Stimulated activated CD8-positive, alpha-beta memory T cell treated with anti-CD3 and anti-CD28 coated beads, Interleukin-12 subunit alpha, Interleukin-12 subunit beta, amount 100 ng/mL, for 24 hours (primary cell): ENCODE measurements at regions not wholly inside any gene's neighbourhood (a gene's known extent, or its start where the extent isn't known, plus 50 kb on each side); places are given as distances from the start of the nearest gene placed in this dataset.

Experiments used
- DNase-seq: peaks from one replicate; pipeline ENCODE4 v3.0.0-alpha.2; 2020; ENCODE audit errors: extremely low read depth

GRCh38 chr2:177059293-177059692 lies 153.3 kb upstream of the HNRNPA3 start:
- DNase-seq, result no peak

GRCh38 chr2:177063331-177063730 lies 149.3 kb upstream of the HNRNPA3 start:
- DNase-seq, result no peak

DNA sequence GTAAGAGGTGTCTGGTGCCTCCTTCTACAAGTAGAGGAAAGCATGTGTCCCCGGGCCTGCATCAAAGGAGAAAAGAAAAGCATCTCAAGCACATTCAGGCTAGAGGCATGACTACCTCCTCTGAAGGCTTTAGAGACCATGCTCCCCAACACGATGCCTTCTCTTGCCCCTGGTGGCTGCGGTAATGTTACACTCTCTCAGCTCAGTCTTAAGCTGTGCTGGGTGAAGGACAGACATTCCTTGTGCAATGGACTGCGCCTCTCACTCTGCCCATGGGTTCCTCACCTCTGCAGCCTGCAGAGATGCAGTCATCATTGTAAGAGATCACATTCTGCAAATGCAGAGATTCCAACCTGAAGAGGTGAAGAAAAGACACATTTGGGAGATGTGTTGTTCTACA lies 148.2 kb upstream of the HNRNPA3 start:
- no peak for DNase-seq

DNA sequence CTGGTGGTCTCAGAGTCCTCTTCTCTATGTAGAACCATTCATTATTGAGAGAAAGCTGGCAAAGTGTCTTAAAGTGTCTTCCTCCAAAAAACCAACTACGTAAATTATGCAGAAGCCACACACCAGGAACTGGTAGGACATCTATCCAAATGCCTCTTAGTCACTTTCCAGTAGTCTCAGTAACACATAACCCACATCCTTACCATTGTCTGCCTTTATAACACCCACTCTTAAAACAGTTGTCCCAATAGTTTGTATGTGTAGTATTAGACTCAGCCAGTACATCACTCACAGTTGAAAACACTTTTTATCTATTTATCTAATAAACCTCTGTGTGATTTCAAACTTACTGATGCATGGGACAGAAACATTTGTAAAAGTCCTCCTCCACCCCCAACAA lies 143.6 kb upstream of the HNRNPA3 start:
- no peak for DNase-seq

DNA sequence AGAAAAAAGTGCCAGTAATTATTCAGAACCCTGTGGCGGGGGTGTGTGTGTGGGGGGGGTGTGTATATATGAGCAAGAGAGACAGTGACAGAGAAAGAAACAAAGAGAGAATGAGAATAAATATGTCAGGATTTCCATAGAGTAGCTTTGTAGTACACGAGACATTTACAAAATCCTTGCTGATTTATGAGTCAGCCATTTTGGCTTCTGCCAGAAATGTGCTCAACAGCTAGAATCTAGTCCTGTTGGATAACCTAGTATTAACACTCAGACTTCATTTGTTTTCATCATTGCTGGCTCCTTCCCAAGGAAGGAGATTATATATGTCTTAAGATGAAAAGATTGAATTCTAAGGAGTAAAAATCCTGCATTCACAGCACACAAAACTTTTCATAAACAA lies 140.5 kb upstream of the HNRNPA3 start:
- DNase-seq, result no peak

DNA sequence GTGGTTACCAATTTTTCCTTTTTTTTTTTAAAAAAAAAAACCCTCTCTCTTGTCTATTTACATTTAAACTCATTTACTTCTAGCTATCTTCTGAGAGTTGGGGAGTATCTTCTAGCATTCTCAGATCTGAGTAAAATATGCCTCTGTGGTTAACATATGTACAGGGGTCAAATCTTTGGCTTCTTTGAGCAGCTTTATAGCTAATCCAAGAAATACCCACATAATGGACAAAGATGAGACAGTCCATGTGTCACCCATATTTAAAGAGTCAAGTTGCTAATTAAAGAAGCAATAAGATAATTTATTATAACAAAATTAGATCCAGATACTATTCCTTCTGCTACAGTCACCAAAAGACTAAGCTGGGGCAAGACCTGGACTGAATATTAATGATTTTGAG lies 139.0 kb upstream of the HNRNPA3 start:
- no peak for DNase-seq

DNA sequence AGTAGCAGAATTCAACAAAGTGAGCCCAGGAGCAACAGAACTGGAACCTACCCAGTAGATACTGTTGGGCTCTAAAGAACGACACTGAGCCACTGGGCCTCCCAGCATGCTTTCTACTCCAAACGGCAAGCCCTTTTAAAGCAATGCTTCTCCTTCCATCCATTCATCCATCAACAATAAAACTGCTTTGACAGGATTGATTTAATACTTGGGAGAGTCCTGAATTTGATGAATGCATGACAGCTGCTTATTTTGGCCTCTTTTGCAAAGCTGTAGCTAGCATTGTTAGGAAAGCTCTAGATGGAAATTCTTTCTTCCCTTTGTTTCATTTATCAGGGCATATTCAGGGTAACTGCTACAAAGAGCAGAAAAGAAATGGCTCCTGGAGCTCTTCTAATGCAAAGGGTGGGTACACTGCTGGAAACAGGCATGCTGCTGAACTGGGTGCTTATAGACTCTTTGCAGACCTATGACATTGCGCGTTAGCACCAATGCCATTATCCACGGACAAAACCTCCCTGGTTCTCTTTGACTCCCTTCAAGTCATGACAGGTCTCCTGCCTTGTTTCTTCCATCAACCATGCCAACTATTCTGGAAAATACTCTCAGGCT lies 138.4 kb upstream of the HNRNPA3 start:
- no peak for DNase-seq

- DNase-seq, result no peak
These were observed 137.3 kb upstream of the HNRNPA3 start for GRCh38 chr2:177075254-177075653.

DNA sequence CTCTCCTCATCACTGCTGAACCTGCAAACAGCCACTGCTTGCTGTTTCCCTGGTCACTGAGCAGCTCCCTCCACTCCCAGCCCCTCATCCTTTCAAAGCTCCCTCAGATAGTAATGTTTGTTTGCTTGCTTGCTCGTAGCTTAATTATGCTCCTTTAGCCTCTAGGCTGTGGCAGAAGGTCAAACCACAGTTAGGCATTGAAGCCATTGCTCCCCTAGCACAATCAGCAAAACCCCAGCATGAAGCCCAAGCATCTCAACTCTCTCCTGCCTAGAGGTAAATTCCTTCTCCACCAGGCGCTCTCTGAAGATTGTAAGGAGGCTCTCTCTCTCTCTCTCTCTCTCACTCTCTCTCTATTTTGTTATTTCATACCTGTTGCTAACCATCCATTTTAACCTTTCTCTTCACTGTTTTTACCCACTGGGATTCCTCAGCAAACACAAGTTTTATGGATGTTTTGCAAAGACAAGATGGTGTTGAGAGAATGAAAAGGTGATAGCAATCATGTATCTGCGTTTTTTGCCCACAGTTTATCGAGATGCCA lies 135.9 kb upstream of the HNRNPA3 start:
- DNase-seq, result no peak

DNA sequence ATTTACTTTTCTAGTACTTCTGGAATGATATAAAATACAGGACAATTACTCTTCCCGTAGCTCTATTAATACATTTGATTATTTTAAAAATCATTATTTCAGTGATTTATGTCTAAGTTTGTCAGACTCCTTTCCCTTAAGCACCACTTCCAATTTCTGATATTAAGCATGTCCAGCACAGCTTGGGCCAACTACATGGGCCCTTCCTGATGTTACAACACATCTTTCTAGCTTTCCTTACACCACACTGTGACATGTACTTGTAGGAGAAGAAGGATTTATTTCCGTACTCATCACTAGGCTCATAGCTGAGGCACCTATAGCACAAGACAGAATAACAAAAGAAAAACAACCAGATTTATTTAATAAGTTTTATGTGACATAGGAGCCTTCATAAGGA lies 134.8 kb upstream of the HNRNPA3 start:
- no peak for DNase-seq

GRCh38 chr2:177078416-177078815 lies 134.2 kb upstream of the HNRNPA3 start:
- DNase-seq, result no peak

DNA sequence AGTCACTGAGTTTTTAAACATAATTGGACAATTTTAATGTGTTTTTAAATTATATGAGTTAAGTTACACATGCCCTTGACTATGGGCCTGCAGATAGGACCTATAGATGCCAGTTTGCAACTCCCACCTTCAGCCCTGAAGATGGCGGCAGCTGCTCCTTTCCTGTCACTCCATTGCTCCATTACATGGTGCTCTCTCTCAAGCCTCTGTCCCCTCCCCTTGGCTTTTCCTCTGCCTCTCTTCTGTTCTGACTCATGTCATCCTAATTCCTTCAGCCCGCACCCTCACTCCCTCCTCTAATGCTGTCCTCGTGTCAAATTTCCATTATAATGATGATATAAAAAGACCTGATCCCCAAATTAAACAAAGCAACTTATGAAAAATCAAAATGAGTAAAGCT lies 133.7 kb upstream of the HNRNPA3 start:
- no peak for DNase-seq

DNA sequence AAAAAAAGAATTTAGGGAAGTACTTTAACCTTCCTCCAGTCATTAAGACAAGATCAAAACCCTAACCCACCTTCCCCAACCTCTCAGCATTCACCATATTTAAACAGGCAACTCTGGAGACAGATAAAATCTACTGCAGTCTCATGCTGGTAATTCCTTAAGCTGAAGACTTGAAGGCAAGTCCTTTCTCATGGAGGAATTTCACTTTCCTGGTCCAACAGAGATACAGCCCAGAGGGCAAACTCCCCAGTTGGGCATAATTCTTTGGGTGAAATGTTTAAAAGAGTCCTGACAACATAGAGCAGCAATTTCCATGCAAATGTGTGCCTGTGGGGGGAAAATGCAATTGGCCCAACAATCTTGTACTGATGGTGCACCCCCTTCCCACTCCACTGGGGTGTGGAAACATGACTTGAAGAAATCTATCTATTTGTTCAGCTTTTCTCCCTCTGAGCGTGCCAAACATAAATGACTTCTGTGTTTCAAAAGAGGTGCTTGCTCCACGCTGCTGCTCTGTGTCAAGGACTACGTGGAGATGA lies 131.8 kb upstream of the HNRNPA3 start:
- DNase-seq, result no peak

DNA sequence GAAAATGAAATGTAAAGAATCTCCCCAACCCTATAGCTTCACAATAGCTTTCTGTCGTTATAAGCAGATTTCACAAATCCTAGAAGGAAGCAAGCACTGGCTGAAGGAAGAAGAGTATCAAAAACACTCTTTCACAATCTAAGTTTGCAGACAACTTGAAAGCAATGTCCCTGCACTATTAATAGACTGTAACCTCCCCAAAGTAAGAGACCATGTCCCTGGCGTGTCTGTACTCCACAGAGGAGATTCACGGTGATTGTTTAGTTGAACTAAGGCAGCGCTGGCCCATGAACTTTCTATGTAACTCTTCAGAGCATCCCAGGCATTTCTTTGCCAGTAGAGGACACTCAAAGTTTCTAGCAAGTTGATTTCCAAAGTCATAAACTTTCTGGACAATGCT lies 128.0 kb upstream of the HNRNPA3 start:
- DNase-seq, result no peak

GRCh38 chr2:177088529-177088928 lies 124.1 kb upstream of the HNRNPA3 start:
- DNase-seq, result no peak

DNA sequence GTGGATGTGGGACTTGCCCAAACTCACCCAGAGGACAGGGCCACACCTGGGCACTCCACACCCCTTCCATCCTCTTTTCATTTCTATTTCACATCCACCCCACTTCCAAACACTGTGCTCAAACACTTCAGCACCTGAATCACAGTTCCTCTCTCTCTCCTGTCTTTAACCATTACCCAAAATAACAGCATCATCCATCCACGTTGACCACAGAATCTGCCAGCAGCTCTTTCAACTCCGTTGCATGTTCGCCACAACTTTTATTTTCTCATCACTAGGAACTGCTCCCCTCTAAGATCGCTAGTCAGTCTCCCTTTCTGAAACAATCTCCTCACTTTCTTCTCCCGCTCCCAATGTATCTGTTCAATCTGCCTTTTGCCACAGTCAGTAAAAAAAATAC lies 121.6 kb upstream of the HNRNPA3 start:
- DNase-seq, result no peak

DNA sequence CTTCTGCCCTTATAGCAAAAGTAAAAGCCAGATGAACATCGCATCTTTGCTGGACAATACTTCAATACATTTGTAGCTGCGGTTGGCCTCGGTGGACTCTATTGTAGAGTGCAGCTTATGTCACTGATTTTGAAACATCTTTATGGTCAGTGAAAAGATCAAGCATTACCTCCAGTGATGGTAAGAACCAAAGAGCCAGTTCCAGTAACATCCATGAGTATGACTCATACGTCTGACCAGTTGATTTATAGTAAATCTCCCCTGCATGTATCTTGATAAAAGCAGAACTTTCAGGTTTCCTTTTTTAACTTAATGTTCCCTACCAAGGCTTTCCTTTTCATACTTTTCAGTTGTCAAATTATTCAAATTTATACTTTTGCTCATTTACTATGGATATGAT lies 119.2 kb upstream of the HNRNPA3 start:
- DNase-seq, result no peak

DNA sequence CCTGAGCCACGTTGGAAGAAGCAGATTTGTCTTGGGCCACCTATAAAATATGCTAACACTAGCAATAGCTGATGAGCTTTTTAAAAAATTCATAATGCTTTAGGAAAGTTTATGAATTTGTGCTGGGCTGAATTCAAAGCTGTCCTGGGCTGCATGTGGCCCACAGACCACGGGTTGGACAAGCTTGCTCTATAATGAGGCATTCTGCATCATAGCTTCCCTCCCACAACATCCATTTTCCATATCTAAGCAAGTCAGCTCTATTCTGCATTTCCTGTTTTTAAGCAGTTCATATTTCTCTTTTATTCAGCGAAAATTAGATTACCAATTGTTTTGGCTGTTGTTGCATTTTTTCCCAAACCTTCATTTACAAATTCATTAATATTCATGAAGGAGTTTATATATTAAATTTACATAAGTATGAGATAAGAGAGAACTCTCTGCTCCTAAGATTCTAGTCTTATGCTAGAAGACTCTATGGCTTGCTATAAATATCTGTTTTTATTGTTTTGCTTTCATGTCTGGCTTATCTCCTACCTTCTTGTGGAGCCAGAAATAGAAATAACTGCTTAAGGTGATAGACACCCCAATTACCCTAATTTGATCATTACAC lies 114.5 kb upstream of the HNRNPA3 start:
- DNase-seq, result no peak

DNA sequence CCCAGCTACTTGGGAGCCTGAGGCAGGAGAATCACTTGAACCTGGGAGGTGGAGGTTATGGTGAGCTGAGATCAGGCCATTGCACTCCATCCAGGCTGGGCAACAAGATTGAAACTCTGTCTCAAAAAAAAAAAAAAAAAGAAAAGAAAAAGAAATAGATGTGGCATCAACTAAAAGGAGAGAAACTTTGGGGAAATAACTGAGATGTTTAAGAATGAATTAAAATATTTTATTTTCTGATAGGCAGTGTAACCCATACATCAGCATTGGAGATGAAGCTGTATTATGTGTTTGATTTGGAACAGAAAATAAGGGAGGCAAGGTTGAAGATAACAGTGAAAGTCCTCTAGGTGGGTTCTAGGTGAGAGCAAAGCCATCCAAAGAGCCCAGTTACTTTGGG lies 110.7 kb upstream of the HNRNPA3 start:
- no peak for DNase-seq

DNA sequence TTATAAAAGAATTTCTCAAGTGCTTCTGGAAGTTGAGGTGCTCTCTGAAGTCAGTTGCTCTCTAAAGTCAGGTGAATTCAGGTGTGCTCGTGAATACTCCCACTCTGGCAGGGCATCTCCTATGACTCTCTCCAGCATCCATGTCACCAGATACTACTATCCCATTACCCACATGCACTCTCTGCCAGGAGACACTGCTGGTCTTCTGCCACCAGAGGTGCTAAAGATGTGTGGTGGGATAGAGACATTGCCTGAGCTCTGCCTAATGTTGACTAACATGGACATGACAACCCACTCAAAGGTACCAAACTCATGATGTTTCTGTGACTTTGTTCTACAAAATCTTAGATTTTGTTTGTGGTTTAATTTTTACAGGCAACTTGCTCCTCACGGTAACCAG lies 106.4 kb upstream of the HNRNPA3 start:
- no peak for DNase-seq

- DNase-seq, result no peak
These were observed 103.7 kb upstream of the HNRNPA3 start for GRCh38 chr2:177108890-177109289.

DNA sequence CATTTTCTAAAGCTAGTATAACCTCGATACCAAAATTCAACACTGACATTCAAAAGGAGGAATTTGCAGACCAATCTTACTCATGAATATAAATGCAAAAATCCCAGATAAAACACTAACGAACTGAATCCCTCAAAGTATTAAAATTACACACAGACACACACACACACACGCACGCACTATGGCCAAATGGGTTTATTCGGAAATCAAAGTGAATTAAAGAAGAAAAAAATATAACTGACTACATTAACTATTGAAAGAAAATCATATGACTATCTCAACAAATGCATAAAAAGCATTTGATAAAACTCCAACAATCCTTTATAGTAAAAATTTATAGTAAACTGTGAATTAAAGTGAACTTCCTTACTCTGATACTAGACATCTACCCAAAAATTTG lies 97.9 kb upstream of the HNRNPA3 start:
- no peak for DNase-seq

GRCh38 chr2:177117755-177118154 lies 94.8 kb upstream of the HNRNPA3 start:
- DNase-seq, result no peak

DNA sequence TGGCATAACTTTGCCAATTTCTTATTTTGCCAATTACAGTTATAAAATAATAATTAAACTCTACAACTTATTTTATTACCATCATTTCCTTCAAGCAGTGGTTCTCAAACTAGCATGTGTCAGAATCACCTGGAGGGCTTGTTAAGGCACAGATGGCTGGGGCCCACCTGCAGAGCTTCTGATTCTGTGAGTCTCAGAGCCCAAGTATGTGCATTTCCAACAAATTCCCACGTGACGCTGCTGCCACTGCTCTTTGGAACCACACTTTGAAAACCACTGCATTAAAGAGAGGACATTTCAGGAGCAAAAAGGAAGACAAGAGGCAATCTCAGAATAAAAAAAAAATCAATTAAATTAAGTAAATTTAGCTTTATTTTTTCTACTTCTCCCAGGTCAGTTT lies 94.0 kb upstream of the HNRNPA3 start:
- no peak for DNase-seq
